Choroid plexus epithelial cell (primary cell): ENCODE measurements at regions not wholly inside any gene's neighbourhood (a gene's known extent, or its start where the extent isn't known, plus 50 kb on each side); places are given as distances from the start of the nearest gene placed in this dataset.

ENCODE experiments used
- DNase-seq: peaks from one replicate; pipeline ENCODE4 v3.0.0-alpha.2; 2010; ENCODE audit warnings: low read depth
- H3K4me3 ChIP-seq: 2 replicates; pipeline ENCODE4 v1.5.1; 2011; ENCODE audit warnings: low read depth, mild to moderate bottlenecking, control low read depth, low read length, moderate library complexity
- TF ChIP-seq, protein P1 (sequence below): conservative IDR thresholded peaks from 2 replicates; pipeline ENCODE4 v1.5.1; 2011; ENCODE audit warnings: low read depth, mild to moderate bottlenecking, control low read depth, inconsistent platforms, low read length, moderate library complexity

DNA sequence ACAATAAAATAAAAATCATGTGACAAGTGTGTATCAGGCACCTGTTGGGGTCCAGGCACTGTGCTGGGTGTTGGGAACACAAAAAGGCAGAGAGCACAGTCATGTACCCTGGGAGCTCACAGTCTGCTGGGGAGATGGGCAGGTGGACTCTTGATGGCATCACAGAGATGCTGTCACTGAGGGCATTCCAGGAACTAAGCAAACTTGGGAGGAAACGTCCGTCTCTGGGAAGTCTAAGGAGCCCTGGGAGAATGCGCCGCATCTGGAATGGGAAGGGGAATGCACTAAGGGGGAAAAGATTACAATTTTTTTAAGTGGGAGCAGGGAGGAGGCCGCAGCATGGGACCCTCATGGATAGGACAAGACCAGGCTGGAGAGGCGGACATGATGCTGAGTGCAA, 80.9 kb upstream of the ZNF423 start:
- no peak for DNase-seq
- H3K4me3 ChIP-seq = no peak overlapping the region
- TF ChIP-seq, protein P1, sequence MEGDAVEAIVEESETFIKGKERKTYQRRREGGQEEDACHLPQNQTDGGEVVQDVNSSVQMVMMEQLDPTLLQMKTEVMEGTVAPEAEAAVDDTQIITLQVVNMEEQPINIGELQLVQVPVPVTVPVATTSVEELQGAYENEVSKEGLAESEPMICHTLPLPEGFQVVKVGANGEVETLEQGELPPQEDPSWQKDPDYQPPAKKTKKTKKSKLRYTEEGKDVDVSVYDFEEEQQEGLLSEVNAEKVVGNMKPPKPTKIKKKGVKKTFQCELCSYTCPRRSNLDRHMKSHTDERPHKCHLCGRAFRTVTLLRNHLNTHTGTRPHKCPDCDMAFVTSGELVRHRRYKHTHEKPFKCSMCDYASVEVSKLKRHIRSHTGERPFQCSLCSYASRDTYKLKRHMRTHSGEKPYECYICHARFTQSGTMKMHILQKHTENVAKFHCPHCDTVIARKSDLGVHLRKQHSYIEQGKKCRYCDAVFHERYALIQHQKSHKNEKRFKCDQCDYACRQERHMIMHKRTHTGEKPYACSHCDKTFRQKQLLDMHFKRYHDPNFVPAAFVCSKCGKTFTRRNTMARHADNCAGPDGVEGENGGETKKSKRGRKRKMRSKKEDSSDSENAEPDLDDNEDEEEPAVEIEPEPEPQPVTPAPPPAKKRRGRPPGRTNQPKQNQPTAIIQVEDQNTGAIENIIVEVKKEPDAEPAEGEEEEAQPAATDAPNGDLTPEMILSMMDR = no peak

DNA sequence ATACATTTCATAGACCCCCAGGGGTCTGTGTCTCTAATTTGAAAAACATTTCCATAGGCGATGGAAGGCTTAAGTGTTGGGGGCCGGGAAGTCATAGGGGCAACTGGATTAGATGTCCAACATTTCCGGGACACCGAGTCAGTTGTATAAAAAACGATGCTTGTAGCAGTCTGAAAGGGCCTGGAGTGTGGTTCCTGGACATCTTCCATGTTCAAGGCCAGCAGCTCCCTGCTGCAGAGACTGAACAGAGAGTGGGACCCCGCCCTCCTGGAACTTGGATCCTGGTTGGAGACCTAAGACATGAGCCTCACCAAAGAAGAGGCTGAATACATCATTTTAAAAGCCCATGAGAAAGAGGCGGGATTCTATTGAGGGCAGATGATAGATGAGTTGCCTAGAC, 82.0 kb upstream of the ZNF423 start:
- TF ChIP-seq, protein P1 = no peak
- DNase-seq = no peak
- H3K4me3 ChIP-seq = no peak overlapping the region

DNA sequence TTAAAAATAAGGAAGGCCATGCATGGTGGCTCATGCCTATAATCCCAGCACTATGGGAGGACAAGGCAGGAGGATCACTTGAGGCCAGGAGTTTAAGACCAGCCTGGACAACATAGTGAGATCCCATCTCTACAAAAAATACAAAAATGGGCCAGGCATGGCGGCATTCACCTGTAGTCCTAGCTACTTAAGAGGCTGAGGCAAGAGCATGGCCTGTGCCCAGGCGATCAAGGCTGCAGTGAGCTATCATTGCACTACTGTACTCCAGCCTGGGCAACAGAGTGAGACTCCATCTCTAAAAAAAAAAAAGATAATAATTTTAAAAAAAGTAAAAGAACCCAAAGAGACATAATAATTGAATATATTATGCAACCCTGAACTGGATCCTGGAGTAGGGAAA, 83.6 kb upstream of the ZNF423 start:
- no peak overlapping the region for H3K4me3 ChIP-seq
- TF ChIP-seq, protein P1 = no peak
- DNase-seq = no peak

DNA sequence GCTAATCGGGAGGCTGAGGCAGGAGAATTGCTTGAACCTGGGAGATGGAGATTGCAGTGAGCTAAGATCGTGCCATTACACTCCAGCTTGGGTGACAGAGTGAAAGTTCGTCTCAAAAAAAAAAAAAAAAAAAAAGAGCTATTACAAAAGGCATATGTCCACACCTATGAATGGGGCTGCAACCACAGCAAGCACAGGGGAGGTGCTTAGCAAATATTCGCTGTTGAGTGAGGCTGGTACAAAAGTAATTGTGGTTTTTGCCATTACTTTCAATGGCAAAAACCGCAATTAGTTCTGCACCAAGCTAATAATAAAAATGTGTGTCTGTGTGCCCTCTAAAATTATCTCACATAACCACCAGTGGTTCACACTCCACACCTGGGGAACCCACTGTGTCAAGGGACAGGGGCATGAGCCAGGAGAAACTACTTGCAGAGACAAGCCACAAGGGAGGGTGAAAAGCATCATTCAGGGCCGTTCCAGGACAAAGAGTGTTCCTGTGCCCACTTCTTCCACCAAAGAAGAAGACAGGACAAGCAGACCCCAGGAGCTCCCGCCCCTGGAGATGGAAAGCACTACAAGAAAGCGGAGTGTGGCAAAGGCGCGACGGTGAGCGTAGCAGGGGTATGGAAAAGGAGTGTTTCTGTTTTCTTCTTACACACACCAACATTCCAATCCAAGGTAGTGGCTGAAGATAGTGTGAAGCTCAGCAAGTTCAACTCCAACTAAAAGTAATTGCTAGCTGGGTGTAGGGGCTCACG, 84.4 kb upstream of the CNEP1R1 start:
- TF ChIP-seq, protein P1 = no peak
- DNase-seq = no peak

DNA sequence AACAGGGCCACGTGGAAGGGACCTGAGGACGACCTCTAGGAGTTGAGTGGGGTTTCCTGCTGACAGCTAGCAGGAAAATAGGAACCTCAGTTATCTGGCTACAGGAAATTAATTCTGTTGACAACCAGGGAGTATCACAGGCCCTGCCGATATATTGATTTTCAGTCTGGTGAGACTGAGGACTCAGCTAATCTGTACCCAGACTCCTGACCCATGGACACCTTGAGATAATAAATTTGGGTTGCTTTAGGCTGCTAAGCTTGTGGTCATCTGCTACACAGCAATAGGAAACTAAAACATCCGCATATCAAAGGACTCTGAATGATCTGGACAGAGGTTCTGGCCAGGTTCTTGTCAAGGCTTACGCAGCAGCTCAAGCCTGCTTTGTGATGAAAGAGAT, 80.8 kb upstream of the CNEP1R1 start:
- no peak for DNase-seq
- TF ChIP-seq, protein P1 = no peak
- no peak overlapping the region for H3K4me3 ChIP-seq

More for the DNA sequence above, 84.4 kb upstream of the CNEP1R1 start:
- no peak overlapping the region for H3K4me3 ChIP-seq

DNA sequence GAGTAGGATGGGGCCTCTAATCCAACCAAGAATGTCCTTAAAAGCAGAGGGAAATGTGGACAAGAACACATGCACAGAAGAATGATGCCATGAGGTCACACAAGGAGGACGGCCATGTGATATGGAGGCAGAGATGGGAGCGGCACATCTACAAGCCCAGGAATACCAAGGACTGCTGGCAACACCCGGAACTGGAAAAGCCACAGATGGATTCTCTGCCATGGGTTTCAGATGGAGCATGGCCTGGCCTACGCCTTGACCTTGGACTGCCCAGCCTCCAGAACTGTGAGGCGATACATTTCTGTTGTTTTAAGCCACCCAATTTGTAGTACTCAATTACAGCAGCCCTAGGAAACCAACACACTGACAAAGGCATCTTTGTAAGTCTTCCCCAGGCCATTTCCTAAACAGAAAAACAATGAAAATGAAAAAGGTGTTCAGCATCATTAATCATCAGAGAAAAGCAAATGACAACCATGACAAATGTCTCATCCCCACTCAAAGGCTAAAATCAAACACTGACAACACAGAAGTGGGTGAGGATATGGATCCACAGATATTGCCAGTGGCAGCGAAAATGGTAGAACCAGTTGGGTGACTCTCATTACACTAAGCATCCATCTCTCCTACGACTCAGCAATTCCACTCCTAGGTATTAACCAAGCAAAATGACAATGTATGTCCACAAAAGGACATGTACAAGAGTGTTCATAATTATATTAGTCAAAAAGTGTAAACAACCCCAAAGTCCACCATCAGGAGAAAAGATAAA, 76.9 kb upstream of the CNEP1R1 start:
- no peak overlapping the region for H3K4me3 ChIP-seq
- TF ChIP-seq, protein P1 = no peak
- no peak for DNase-seq
